M059J (cell line): ENCODE measurements at regions not wholly inside any gene's neighbourhood (a gene's known extent, or its start where the extent isn't known, plus 50 kb on each side); places are given as distances from the start of the nearest gene placed in this dataset.
"Not testable (repeated sequence)": the region's sequence is repeated elsewhere in the genome, so short reads cannot be mapped to it uniquely, and the experiment has no call there.

Experiments
- DNase-seq: peaks from one replicate; pipeline ENCODE4 v3.0.0-alpha.2; 2012; ENCODE audit warnings: low read depth

- DNase-seq: no peak
These were observed 738.1 kb upstream of the NCAM2 start for GRCh38 chr21:20260124-20260523.

- DNase-seq: no peak
These were observed 736.8 kb upstream of the NCAM2 start for GRCh38 chr21:20261364-20261763.

- no peak for DNase-seq
These were observed 732.3 kb upstream of the NCAM2 start for GRCh38 chr21:20265707-20266440.

- no peak for DNase-seq
These were observed 731.8 kb upstream of the NCAM2 start for GRCh38 chr21:20266441-20266710.

GRCh38 chr21:20270365-20271055 lies 727.7 kb upstream of the NCAM2 start:
- no peak for DNase-seq

GRCh38 chr21:20272791-20273362 lies 725.3 kb upstream of the NCAM2 start:
- DNase-seq: no peak

DNA sequence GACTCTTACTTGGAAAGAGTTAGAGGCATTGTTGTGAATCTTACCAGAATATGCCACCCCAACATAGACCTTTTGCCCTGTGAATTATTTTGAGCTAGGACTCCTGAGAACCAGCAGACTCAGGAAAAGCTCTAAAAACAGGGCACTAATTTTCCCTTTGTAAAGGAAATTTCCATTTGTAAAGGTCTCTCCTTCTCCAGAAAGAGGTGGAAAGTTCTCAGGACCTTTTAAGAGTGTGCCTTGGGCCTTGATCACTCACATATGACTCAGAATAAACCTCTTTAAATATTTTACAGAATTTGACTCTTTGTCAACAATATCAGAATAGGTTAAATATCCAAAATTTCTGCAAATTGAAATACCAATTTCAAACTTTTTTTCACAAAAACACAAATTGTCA lies 721.8 kb upstream of the NCAM2 start:
- DNase-seq: no peak

DNA sequence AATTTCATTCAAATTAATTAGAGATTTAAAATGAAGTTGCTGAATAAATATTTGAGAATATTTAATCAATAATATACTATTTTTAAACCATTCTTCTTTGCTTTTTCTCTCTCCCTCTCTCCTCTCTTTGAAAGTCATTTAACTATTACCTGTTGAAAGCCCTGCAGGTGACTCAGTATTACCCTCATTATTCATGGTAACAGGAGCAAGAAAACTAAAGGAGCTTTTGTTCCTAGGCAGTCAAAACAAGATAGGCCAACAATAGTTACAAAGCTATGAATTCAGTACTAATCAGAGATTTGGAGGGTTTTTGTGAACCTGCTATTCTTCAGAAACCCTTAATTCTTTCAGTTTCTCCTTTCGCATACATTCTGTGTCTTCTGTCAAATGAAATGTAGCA lies 721.3 kb upstream of the NCAM2 start:
- no peak for DNase-seq

GRCh38 chr21:20283836-20284235 lies 714.4 kb upstream of the NCAM2 start:
- no peak for DNase-seq

DNA sequence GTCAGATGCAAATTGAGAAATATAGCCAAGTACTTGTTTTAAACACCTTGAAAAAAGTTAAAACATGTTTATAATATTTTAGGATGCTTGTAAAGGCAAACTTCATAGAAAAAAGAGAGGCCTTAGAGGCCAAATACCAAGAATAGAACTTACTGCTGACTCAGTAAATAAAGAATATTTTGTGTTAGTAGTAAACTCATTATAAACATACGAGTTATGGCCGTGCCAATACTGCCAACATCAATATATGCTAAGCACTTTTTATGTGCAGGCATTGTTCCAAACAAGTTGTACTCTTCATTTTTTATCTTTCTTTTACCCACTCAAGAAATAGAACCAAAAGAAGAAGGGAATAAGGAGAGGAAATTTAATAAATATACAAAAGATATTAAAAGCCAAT lies 705.9 kb upstream of the NCAM2 start:
- no peak for DNase-seq

DNA sequence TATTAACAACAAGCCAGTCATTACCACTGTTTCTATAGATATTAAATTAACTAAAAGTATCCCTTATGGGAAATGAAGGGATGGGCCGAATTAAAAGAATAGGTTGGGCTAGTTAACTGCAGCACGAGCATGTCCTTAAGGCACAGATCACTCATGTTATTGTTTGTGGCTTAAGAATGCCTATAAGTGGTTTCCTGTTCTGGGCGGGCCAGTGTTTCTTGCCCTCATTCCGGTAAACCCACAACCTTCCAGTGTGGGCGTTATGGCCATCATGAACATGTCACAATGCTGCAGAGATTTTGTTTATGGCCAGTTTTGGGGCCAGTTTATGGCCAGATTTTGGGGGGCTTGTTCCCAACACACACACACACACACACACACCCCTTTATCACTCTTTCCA lies 705.4 kb upstream of the NCAM2 start:
- not testable (repeated sequence) for DNase-seq

- no peak for DNase-seq
These were observed 696.8 kb upstream of the NCAM2 start for GRCh38 chr21:20301395-20301794.

- no peak for DNase-seq
These were observed 696.1 kb upstream of the NCAM2 start for GRCh38 chr21:20302084-20302483.

DNA sequence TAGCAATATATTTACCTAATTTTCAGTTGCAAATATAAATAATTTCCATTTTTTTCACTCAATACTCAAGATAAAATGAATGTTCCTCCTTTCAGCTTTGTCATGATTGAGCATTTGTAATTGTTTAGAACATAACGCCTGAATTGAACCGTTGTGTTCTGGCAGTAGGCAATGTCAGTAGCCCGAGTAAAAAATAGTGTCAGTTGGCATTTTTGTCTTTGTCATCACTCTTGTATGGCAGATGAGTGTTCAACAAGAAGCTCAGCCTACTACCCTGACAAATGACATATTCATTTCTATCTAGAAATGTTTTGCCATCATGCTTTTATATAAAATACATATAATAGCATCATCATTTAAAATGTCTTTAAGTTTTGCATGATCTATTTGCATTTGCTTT lies 691.4 kb upstream of the NCAM2 start:
- no peak for DNase-seq

- DNase-seq: no peak
These were observed 689.5 kb upstream of the NCAM2 start for GRCh38 chr21:20308586-20309315.

DNA sequence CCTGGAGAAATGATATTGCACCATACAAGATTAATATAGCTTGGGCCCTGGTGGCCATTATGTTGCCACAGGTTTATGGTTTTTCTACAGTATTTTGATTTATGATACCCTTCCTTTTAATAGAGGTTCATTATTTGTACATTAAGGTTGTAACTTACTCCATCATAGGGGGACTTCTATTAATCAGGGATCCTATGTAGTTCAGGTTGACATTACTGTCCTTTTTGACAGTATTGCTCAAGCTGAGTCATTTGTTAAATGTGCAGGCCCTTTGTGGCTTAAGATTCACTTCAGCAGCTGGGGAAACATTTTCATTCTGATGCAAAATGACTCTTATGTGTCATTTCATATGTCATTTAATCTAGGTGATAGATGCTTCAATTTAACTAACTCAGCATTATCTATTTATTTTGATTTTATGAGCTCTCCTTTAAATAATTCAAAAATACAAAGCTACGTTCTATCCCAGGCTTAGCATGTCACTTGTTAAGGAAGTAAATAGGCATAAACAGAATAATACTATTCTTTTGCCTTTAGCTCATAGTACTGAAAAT lies 686.9 kb upstream of the NCAM2 start:
- DNase-seq: no peak

DNA sequence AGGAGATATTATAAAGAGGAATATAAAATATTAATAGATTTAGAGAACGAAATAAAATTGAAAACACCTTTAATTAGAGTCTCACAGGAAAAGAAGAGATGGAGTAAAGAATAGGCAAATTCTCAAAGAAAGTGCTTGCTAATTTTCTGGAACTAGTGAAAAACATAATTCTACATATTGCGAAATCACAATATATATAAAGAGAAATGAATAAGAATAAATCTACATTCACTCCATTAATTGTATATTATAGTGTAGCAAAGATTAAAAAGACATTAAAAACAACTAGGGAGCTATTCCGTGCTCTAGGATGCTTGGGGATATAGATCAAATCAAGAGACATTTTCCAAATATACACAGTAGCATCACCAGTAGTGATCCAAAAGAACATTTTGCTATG lies 685.2 kb upstream of the NCAM2 start:
- no peak for DNase-seq

DNA sequence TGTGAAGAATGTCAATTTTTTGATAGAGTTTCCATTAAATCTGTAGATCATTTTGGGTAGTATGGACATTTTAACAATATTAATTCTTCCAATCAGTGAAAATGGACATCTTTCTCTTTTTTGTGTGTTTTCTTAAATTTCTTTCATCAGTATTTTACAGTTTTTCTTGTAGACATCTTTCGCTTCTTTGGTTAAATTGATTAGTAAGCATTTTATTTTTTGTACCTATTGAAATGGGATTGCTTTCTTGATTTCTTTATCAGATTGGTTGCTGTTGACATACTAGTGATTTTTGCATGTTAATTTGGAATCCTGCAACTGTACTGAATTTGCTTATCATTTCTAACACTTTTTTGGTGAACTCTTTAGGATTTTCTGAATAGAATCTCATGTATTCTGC lies 683.2 kb upstream of the NCAM2 start:
- no peak for DNase-seq

- no peak for DNase-seq
These were observed 668.6 kb upstream of the NCAM2 start for GRCh38 chr21:20329636-20330035.

- no peak for DNase-seq
These were observed 667.6 kb upstream of the NCAM2 start for GRCh38 chr21:20330652-20331051.

DNA sequence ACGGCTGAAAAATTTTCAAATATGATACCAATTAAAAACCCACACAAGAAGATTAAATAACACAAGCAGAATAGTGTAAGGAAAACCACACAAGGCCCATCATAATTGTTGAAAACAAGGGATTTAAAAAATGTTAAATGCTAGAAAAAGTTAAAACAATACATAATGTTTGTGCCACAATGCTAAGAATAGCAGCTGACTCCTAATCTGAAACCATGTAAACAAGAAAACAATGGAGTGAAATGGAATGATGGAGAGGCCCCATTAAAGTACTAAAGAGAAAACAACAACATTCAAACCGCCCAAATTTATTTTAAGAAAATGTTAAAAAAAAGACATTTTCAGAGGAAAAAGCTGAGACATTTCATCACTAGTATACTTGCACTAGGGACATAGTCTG lies 663.6 kb upstream of the NCAM2 start:
- no peak for DNase-seq

- no peak for DNase-seq
These were observed 656.8 kb upstream of the NCAM2 start for GRCh38 chr21:20341431-20341830.

GRCh38 chr21:20343186-20343585 lies 655.0 kb upstream of the NCAM2 start:
- DNase-seq: no peak
